Skin of body (tissue), 1 donor: ENCODE measurements at regions not wholly inside any gene's neighbourhood (a gene's known extent, or its start where the extent isn't known, plus 50 kb on each side); places are given as distances from the start of the nearest gene placed in this dataset.

Experiments
- DNase-seq: peaks from one replicate; lab custom pipeline; 2025; lab: John Stamatoyannopoulos, UW

GRCh38 chr2:106708209-106708608, 177.8 kb downstream of the ST6GAL2 start:
- DNase-seq: no peak

- DNase-seq: no peak
Observed at GRCh38 chr2:106709229-106709628, 176.7 kb downstream of the ST6GAL2 start.

GRCh38 chr2:106719222-106719621, 166.7 kb downstream of the ST6GAL2 start:
- DNase-seq: peak; percentile 21

- no peak for DNase-seq
Observed at GRCh38 chr2:106720026-106720425, 165.9 kb downstream of the ST6GAL2 start.

- DNase-seq: no peak
Observed at GRCh38 chr2:106724301-106724794, 161.6 kb downstream of the ST6GAL2 start.

- DNase-seq: no peak
Observed at GRCh38 chr2:106734165-106734564, 151.8 kb downstream of the ST6GAL2 start.

GRCh38 chr2:106735807-106736206, 150.2 kb downstream of the ST6GAL2 start:
- DNase-seq: no peak

- DNase-seq: no peak
Observed at GRCh38 chr2:106736221-106736620, 149.7 kb downstream of the ST6GAL2 start.

GRCh38 chr2:106745468-106745867, 140.5 kb downstream of the ST6GAL2 start:
- DNase-seq: no peak

GRCh38 chr2:106749823-106750222, 136.1 kb downstream of the ST6GAL2 start:
- no peak for DNase-seq
